ENCODE measurements at regions not wholly inside any gene's neighbourhood (a gene's known extent, or its start where the extent isn't known, plus 50 kb on each side); places are given as distances from the start of the nearest gene placed in this dataset.

DNA sequence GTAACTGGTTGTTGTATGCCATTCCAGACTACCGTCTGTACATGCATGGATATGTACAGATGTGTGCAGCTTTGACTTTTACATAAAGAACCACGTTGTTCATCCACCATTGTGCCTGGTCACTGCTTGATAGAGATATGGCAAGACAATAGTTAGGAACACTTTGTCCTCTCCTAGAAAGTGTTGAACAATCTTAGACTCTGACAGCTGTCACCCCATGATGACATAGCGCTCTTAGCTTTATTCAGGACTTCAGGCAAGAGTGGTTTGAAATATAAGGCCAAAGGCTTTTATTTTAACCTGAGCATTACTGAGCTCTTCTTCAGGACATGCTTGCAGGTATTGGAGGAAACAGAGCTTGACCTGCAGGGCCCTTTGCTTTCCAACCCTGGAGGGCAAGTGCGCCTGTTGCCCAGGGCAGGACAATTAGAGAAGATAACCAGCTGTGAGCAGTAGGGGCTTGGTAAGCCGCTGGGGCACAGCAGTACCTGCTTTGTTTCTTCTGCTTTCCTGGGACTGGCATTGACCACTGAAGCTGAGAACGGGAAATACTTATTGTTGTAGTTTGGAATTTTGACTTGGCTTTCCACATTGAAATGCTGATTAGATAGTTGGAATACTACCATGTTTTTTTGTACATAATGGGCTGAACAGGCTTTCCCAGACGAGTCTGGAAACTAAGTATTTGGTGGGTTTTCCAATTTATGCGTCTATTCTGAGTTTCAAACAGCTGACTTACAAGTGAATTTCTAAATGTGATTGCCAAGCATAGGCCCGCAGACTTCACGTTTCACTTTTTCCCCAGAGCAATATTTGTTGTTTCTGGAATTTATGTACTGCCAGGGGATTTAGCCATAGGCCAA is 51.1 kb downstream of the GARRE1 start:
- DNase-seq (ENCODE audit: low read depth), result no peak
- TF ChIP-seq, protein P1, sequence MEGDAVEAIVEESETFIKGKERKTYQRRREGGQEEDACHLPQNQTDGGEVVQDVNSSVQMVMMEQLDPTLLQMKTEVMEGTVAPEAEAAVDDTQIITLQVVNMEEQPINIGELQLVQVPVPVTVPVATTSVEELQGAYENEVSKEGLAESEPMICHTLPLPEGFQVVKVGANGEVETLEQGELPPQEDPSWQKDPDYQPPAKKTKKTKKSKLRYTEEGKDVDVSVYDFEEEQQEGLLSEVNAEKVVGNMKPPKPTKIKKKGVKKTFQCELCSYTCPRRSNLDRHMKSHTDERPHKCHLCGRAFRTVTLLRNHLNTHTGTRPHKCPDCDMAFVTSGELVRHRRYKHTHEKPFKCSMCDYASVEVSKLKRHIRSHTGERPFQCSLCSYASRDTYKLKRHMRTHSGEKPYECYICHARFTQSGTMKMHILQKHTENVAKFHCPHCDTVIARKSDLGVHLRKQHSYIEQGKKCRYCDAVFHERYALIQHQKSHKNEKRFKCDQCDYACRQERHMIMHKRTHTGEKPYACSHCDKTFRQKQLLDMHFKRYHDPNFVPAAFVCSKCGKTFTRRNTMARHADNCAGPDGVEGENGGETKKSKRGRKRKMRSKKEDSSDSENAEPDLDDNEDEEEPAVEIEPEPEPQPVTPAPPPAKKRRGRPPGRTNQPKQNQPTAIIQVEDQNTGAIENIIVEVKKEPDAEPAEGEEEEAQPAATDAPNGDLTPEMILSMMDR (conservative IDR thresholded peaks at IDR 0.05; ENCODE audit: low read length), result no peak

DNA sequence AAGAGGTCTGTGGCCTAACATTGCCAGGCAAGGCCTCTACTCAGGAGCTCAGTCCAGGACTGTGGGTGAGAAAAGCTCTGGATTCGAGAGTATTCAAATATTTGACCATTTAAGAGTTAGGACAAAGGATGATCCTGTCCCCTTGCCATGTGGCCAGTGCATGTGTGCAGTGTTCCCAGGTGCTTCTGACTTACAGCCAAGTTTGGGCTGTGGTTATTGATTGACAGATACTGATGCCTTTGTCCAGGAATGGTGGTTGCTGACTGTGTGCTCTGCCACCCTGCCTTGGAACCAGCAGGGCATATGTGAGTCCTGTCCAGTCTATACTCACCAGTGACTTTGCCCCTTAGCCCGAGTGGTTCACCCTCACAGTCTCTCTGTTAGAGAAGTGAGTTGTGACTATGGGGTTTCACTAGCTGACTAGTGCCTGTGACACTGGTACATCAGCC is 51.9 kb downstream of the GARRE1 start:
- TF ChIP-seq, protein P1 (conservative IDR thresholded peaks at IDR 0.05; ENCODE audit: low read length), result no peak
- H3K4me3 ChIP-seq (ENCODE audit: low read length), result no peak overlapping the region
- no peak for DNase-seq (ENCODE audit: low read depth)

More for the DNA sequence above, 51.1 kb downstream of the GARRE1 start:
- no peak overlapping the region for H3K4me3 ChIP-seq (ENCODE audit: low read length)

DNA sequence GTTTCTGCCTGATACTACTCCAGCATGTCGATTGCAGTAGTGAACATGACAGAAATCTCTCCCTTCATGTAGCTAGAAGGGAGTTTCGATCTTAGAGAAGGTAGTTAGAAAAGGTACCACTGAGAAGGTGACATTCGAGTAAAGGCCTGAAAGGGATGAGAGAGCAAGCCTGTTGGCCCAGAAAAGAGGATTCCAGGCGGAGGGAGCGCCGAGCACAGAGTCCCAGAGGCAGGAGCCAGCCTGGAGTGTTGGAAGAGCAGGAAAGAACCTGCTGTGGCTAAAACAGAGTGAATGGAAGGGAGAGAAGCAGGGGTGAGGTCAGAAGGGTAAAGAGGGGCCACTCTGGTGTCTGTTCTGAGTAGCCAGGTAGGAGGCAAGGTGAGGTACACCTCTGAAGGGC is 52.5 kb downstream of the GARRE1 start:
- no peak overlapping the region for H3K4me3 ChIP-seq (ENCODE audit: low read length)
- DNase-seq (ENCODE audit: low read depth), result no peak
- TF ChIP-seq, protein P1 (conservative IDR thresholded peaks at IDR 0.05; ENCODE audit: low read length), result no peak

DNA sequence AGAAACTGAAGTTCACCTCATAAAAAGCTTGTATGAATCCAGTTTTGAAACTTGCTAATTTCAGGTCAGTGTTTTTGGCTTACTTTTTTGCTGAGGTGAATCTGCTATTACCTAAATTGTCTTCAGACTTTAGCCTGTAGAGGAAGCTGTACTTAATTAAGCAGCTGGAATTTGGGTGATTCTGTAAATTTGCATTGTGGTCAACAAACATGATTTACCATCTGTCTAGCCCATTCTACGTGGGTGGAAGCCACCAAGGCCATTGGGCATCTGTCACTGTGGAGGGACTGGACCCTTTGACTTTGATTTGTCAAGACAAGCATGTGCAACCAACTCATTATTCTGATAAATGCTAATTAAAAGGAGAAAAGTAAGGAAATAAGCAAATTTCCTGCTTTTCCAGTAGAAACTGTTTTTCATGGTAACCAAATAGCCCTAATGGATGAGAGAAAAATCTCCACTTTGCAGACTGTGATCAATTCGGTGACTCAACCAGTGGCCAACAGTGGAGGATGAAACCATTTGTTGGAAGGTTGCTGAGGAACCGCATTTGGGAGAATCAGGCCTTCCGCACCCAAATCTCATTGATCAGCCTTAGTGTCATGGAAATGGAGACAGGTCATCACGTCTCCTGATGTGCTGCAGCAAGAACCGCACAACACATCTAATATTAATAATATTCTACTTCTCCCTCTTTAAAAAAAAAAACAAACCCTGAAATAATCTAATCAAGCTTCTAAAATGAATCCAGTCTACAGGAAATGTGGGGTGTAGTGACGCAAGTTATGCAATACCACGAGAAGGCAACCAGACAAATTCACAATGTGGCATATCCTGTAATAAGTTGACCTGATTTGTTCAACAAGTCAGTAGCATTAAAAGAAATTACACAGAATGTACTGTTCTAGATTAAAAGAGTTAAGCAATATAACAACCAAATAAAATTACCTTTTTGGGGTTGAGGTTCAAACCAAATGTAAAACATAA is 54.3 kb downstream of the GARRE1 start:
- TF ChIP-seq, protein P1 (conservative IDR thresholded peaks at IDR 0.05; ENCODE audit: low read length), result no peak
- no peak overlapping the region for H3K4me3 ChIP-seq (ENCODE audit: low read length)
- DNase-seq (ENCODE audit: low read depth), result peak; percentile 69

DNA sequence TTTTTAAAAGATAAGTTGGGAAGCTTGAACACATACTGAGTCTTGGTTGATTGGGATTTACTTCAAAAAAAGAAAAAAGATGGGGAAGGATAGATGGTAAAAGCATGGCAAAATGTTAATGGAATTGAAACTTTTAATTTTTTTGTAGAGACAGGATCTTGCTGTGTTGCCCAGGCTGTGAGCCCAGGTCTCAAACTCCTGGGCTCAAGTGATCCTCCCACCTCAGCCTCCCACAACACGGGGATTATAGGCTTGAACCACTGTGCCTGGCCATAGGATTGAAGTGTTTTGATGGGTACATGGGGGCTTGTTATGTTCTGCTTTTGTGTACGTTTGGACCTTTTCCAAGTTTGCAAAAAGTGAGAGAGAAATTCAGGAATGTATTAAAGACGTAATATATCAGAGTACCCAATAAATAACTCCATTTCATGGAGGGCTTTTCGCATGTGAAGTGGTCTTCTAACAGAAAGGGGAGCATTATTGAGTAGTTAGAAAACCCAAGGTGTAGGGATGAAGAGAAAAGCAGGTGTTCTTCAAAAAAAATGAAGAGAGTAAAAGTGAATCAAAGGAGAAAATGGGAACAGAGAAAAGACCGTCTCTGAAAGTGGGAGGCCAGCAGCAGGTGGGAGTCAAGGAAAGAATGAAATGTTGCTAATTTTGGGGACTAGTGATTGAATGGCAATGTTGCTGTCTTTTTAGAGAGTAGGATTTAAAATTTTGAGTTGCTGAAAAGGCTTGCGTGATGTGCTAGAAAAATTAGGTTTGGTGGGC is 55.2 kb downstream of the GARRE1 start:
- no peak for DNase-seq (ENCODE audit: low read depth)
- H3K4me3 ChIP-seq (ENCODE audit: low read length), result no peak overlapping the region
- TF ChIP-seq, protein P1 (conservative IDR thresholded peaks at IDR 0.05; ENCODE audit: low read length), result no peak

DNA sequence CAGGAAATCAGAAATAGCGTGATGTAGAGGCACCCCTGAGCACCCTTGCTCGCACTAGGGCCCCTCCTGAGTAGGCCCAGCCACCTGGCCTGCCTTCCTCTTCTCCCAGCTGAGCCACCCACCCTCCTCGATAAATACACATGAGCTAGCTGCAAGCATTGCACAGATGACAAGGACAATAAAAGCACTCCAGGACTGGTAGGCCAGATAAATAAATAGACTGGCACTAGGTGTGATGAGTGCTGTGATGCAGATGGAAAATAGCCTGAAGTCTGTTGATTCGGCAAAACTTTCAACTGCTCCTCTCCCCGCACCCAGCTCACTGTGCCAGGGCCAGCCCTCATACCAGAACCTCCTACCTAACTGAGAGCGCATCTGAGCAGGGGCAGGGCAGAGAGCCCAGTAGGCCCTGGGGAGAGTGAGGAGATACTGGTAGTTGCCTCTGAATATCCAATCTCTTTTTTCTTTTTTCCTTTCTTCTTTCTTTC is 54.5 kb upstream of the GPI start:
- no peak overlapping the region for H3K4me3 ChIP-seq (ENCODE audit: low read length)
- TF ChIP-seq, protein P1 (conservative IDR thresholded peaks at IDR 0.05; ENCODE audit: low read length), result no peak
- DNase-seq (ENCODE audit: low read depth), result no peak

Data from AG10803 (cell line).